ENCODE measurements at regions not wholly inside any gene's neighbourhood (a gene's known extent, or its start where the extent isn't known, plus 50 kb on each side); places are given as distances from the start of the nearest gene placed in this dataset.
"Not testable (repeated sequence)": the region's sequence is repeated elsewhere in the genome, so short reads cannot be mapped to it uniquely, and the experiment has no call there.

- TF ChIP-seq, protein P1, sequence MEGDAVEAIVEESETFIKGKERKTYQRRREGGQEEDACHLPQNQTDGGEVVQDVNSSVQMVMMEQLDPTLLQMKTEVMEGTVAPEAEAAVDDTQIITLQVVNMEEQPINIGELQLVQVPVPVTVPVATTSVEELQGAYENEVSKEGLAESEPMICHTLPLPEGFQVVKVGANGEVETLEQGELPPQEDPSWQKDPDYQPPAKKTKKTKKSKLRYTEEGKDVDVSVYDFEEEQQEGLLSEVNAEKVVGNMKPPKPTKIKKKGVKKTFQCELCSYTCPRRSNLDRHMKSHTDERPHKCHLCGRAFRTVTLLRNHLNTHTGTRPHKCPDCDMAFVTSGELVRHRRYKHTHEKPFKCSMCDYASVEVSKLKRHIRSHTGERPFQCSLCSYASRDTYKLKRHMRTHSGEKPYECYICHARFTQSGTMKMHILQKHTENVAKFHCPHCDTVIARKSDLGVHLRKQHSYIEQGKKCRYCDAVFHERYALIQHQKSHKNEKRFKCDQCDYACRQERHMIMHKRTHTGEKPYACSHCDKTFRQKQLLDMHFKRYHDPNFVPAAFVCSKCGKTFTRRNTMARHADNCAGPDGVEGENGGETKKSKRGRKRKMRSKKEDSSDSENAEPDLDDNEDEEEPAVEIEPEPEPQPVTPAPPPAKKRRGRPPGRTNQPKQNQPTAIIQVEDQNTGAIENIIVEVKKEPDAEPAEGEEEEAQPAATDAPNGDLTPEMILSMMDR (IDR thresholded peaks at IDR 0.05) = peak in 1 of 3 experiments; percentile 14
- no peak for TF ChIP-seq POLR2A (IDR thresholded peaks at IDR 0.05)
- H3K36me3 ChIP-seq (ENCODE audit: low read depth, missing control alignments) = no peaks in the 10 kb centered on the region
- H3K9me3 ChIP-seq = no peaks in the 10 kb centered on the region
- intact Hi-C loops (cut with DNase I; ENCODE audit: low total_unique reads) = no loop called here
- WGBS, 2 donors = 45 to 55% methylated on average over 8 of the region's 8 CpGs
- H3K4me1 ChIP-seq = peaks cover 3% of the 10 kb centered on the region
- no peak for DNase-seq
- H3K27me3 ChIP-seq = no peaks in the 10 kb centered on the region
- H3K4me3 ChIP-seq = no peak overlapping the region
- H3K27ac ChIP-seq = no peak overlapping the region
Observed at GRCh38 chr20:52001999-52002666, 189.4 kb downstream of the ZFP64 start.

GRCh38 chr20:51997281-51997936 lies 194.2 kb downstream of the ZFP64 start:
- H3K4me3 ChIP-seq; intact Hi-C loops (cut with DNase I; ENCODE audit: low total_unique reads); H3K9me3 ChIP-seq; H3K36me3 ChIP-seq (ENCODE audit: low read depth, missing control alignments); H3K27me3 ChIP-seq; DNase-seq; H3K4me1 ChIP-seq: not testable (repeated sequence)
- WGBS, 2 donors = 59 to 67% methylated on average over 4 of the region's 4 CpGs
- H3K27ac ChIP-seq = peak overlapping the region; percentile 56 to 63

DNA sequence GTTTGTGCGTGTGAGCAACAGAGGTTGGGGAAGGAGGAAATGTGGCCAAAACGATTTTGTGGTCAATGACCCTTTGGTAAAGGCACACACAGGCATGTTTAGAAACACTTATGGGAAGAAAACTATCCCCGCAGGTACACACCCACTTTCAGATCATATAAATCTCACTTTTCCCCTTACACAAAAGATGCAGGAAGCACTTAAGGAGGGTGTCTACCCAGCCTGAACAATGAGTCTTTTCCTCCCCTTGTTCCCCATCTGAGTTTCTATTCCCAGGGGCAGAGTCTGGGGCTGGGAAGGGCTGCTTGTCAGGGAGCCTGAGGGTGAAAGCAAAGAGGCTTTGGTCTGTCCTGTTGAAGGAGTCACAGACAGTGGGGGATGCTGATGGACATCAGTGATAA lies 193.2 kb upstream of the SALL4 start:
- DNase-seq = no peak

GRCh38 chr20:51994751-51995417 lies 192.6 kb upstream of the SALL4 start:
- Histone ChIP-seq H3K27ac (peak overlapping the region; percentile 19 to 48), H3K27me3 (no peaks in the 10 kb centered on the region), H3K36me3 (ENCODE audit: low read depth, missing control alignments) (no peaks in the 10 kb centered on the region), H3K4me3 (no peak overlapping the region), H3K4me1 (peaks cover 6% of the 10 kb centered on the region), H3K9me3 (no peaks in the 10 kb centered on the region)
- intact Hi-C loops (cut with DNase I; ENCODE audit: low total_unique reads) = no loop called here
- DNase-seq = no peak
- WGBS, 2 donors = 80 to 97% methylated on average over 10 of the region's 10 CpGs
- TF ChIP-seq, protein P1 (IDR thresholded peaks at IDR 0.05) = no peak
- no peak for TF ChIP-seq POLR2A (IDR thresholded peaks at IDR 0.05)

More for the DNA sequence above, 193.2 kb upstream of the SALL4 start:
- TF ChIP-seq, protein P1 (IDR thresholded peaks at IDR 0.05) = no peak
- TF ChIP-seq POLR2A (IDR thresholded peaks at IDR 0.05) = no peak
- H3K4me1 ChIP-seq = peaks cover 6% of the 10 kb centered on the region
- intact Hi-C loops (cut with DNase I; ENCODE audit: low total_unique reads) = no loop called here
- WGBS, 2 donors = 67 to 70% methylated on average over 3 of the region's 3 CpGs
- no peaks in the 10 kb centered on the region for H3K27me3 ChIP-seq
- no peaks in the 10 kb centered on the region for H3K36me3 ChIP-seq (ENCODE audit: low read depth, missing control alignments)
- peak overlapping the region; percentile 48 to 56 for H3K27ac ChIP-seq
- no peak overlapping the region for H3K4me3 ChIP-seq
- no peaks in the 10 kb centered on the region for H3K9me3 ChIP-seq

- Histone ChIP-seq H3K4me3 (no peak overlapping the region), H3K27ac (no peak overlapping the region), H3K36me3 (ENCODE audit: low read depth, missing control alignments) (no peaks in the 10 kb centered on the region), H3K9me3 (no peaks in the 10 kb centered on the region), H3K4me1 (peaks cover 7% of the 10 kb centered on the region), H3K27me3 (no peaks in the 10 kb centered on the region)
- TF ChIP-seq, protein P1 (IDR thresholded peaks at IDR 0.05) = no peak
- TF ChIP-seq POLR2A (IDR thresholded peaks at IDR 0.05) = no peak
- DNase-seq = no peak
- intact Hi-C loops (cut with DNase I; ENCODE audit: low total_unique reads) = no loop called here
Observed at GRCh38 chr20:51987812-51988211, 185.5 kb upstream of the SALL4 start.

All from testis (tissue), 2 donors.